Left colon (tissue), 2 donors: ENCODE measurements at regions not wholly inside any gene's neighbourhood (a gene's known extent, or its start where the extent isn't known, plus 50 kb on each side); places are given as distances from the start of the nearest gene placed in this dataset.
"Not testable (repeated sequence)": the region's sequence is repeated elsewhere in the genome, so short reads cannot be mapped to it uniquely, and the experiment has no call there.

Experiments
- ATAC-seq: fragments of 200-7000 bp; cut with Tn5 transposase; one replicate; pipeline ENCODE4 v1.9.1; 2020; ENCODE audit warnings: mild to moderate bottlenecking, moderate library complexity
- DNase-seq, 2 donors: peaks; one replicate each; pipeline ENCODE4 v3.0.0-alpha.2; 2020
- intact Hi-C, 2 donors: fragments of 100-400 bp; cut with DNase I in 1 of 2; cut with micrococcal nuclease in 1 of 2; formaldehyde crosslinking; loops; one replicate each; pipeline versions ENCODE4 v1.11.2 to v1.14.0; 2022; cut with DNase I, micrococcal nuclease
- donor health status: DM: no; HTN: no; CAD: no.
- donor health status: DM: yes; HTN: yes; CAD: no.

GRCh38 chr6:150753371-150754064 lies 112.0 kb upstream of the MTHFD1L start:
- no peak for ATAC-seq
- no peak for DNase-seq
- intact Hi-C loops = no loop called here

DNA sequence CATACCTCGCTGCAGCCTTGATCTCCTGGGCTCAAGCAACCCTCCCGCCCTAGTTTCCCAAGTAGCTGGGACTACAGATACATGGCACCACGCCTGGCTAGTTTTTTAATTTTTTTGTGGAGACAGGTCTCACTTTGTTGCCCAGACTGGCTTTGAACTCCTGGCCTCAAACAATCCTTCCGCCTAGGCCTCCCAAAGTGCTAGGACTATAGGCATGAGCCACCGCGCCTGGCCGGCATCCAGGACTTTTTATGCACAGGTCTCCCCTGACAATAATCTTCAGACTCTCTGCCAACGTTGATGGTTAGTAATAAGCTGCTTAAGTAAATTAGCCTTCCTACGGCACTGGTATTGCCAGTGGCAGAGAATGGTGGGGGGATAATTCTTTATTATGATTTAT lies 110.5 kb upstream of the MTHFD1L start:
- intact Hi-C loops = no loop called here
- DNase-seq (no peak), ATAC-seq (no peak)

DNA sequence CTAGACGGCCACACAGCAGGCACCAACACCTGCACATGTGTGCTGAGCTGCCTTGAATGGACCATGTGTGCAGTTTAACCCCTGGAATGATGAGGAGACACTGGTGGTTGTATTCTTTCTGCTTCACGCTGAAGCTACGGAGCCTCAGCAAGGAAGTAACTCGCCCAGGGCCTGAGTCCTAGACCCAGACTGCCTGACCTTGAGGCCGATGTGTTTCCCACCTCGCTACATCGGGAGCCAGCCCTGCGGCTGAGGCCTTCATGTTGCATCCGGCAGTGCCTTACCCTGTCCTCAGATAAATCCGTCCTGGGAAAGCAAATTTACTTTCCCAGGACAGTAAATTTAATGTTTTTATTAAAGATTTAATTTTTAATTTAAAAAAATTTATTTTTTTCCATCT lies 110.0 kb upstream of the MTHFD1L start:
- ATAC-seq (no peak), DNase-seq (no peak)
- intact Hi-C loops = no loop called here

DNA sequence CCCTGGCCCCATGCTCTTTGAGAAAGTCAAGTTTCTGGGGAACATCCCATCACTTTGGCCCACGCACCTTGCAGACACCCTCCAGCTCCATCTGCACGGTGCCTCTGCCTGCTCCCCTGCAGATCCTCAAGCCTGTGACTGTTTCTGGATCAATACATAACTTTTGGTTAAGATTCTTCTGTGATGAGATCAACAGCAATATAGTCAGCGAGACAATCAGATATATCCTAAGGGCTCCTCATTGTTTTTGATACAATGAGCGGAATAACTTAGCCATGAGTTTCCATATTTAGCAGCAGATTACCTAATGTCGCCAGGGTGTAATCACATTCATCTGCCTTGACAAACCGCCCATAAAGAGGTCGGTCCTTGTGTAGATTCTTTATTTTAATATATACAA lies 109.3 kb upstream of the MTHFD1L start:
- no peak for ATAC-seq
- DNase-seq = no peak
- intact Hi-C loops = no loop called here

DNA sequence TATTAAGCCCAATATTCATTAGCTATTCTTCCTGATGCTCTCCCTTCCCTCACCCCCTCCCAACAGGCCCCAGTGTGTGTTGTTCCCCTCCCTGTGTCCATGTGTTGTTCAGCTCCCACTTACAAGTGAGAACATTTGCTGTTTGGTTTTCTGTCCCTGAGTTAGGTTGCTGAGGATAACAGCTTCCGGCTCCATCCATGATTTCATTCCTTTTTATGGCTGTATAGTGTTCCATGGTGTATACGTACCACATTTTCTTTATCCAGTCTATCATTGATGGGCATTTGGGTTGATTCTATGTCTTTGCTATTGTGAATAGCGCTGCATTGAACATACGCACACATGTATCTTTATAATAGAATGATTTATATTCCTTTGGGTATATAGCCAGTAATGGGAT lies 107.7 kb upstream of the MTHFD1L start:
- ATAC-seq, intact Hi-C loops: not testable (repeated sequence)

GRCh38 chr6:150759483-150759882 lies 106.0 kb upstream of the MTHFD1L start:
- no peak for DNase-seq
- intact Hi-C loops = no loop called here
- ATAC-seq = peak; percentile 32

More for the DNA sequence above, 107.7 kb upstream of the MTHFD1L start:
- DNase-seq = not testable (repeated sequence)

- DNase-seq (no peak), ATAC-seq (no peak)
- intact Hi-C loops = no loop called here
These were observed 103.7 kb upstream of the MTHFD1L start for GRCh38 chr6:150761771-150762170.

- intact Hi-C loops = no loop called here
- DNase-seq (no peak), ATAC-seq (peak; percentile 48)
These were observed 101.0 kb upstream of the MTHFD1L start for GRCh38 chr6:150764334-150765066.

DNA sequence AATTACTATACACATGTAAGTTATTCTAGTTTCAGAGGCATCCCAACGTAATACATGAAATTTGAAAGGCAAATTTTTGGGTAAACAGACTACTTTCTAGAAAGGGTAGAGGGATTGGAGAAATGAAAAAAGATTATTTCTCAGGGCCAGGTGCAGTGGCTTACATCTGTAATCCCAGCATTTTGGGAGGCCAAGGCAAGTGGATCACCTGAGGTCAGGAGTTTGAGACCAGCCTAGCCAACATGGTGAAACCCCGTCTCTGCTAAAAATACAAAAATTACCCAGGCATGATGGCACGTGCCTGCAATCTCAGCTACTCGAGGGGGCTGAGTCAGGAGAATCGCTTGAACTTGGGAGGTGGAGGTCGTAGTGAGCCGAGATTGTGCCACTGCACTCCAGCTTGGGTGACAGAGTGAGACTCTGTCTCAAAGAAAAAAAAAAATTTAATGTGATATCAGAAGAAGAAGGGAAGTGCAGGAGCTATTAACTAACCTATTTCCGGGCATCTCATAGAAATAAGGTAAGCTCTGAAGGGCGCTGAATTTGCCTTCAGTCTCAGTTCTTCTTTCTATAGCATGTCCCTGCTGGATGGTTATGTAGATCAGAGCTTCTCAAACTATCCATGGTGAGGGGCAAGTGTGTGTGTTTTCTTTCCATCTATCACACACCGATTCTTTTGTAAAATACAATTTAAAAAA lies 100.3 kb upstream of the MTHFD1L start:
- intact Hi-C loops = no loop called here
- ATAC-seq (no peak), DNase-seq (no peak)

DNA sequence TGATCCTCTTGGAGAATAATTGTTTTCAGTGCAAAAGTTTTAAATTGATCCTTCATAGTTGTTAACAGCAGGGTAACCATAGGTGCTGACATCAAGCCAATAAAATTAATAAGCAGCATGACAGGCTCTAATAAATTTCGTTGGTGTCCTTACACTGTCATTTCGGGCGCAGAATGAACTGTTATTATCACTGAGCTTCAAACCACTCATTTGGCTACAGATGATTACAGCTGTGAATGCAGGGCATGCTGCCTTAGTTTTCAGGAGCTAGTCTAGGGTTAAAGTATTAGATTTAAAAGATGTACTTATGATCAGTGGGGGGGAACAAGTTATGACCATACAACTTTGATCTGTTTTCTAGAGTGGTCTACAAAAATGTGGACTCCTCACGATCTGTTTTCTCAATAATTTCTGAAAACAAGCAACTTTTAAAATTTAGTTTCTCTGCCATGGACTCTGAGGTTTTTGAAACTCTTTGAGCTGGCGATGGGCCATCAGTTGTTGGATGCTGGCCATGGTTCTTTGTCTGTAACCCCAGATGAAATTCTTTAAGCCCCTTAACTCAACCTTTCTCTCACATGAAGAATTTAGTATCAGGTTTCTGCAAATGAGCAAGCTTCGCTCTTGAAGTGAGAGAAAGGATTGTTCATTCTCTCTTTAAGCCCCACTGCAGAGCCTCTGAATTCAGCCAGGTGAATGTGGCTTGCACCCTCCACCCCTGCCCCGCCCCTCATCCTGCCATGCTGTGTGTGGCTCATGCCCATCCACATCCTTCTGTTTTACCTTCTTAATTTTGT lies 99.1 kb upstream of the MTHFD1L start:
- ATAC-seq (no peak), DNase-seq (no peak)
- intact Hi-C loops = no loop called here

DNA sequence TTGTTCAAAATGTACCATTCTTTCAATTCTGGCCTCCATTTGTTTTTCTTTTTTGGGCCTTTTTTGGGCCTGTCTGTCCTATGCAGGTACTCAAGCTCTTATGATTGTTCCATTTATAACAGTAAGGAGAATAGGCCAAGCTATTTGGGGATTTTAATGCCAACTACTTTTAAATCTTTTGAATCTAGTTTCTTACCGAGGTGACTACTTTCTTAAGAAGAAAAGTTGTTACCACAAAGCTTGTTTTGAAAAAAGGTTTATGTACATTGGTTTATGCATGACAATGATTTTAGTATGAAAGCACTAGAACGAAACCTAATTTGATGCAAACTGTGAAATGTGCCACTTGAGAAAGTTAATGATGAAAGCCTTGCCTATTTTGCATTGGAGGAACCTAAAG lies 98.3 kb upstream of the MTHFD1L start:
- intact Hi-C loops = no loop called here
- DNase-seq = no peak
- no peak for ATAC-seq

DNA sequence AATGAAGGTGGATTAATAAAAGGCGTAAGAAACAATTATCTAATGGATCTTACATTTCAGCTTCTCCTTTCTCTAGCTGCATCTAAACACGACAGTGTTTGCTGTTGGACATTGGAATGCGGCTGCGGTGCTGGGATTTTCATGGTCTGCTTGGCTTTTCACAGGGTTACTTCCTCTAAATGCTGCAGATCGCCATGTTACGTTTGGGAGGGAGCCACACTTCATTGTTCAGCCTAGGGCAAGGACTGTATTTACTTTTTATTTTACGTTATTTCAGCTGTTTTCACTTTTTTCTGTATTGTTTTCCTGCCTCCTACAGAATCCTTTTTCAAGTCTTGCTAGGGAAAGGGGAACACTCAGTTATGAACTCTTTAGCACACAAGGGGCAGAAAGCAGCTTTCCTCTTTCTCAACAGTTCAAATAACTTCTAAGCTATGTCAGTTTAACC lies 97.9 kb upstream of the MTHFD1L start:
- intact Hi-C loops = no loop called here
- ATAC-seq (no peak), DNase-seq (no peak)

GRCh38 chr6:150770637-150771036 lies 94.9 kb upstream of the MTHFD1L start:
- intact Hi-C loops = no loop called here
- DNase-seq (no peak), ATAC-seq (no peak)

- ATAC-seq (no peak), DNase-seq (no peak)
- intact Hi-C loops = no loop called here
These were observed 91.5 kb upstream of the MTHFD1L start for GRCh38 chr6:150773969-150774368.

- intact Hi-C loops = no loop called here
- DNase-seq = no peak
- no peak for ATAC-seq
These were observed 89.9 kb upstream of the MTHFD1L start for GRCh38 chr6:150775415-150776203.

DNA sequence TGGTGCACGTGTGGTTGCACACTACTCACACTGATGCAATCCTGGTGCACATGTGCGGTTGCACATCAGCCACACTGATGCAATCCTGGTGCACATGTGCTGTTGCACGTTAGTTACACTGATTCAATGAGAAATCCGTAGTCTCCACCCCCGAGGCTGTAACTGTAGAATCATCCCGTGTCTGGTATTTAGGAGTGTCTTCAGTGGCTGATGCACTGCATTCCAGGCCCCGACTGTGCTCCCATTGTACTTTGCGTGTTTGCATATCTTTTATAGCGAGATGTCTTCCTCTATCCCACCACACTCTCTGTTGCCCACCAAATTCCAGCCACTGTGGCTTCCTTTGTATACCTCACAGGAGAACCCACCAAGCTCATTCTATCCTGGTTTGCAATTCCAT lies 87.8 kb upstream of the MTHFD1L start:
- DNase-seq (no peak), ATAC-seq (no peak)
- intact Hi-C loops = no loop called here

DNA sequence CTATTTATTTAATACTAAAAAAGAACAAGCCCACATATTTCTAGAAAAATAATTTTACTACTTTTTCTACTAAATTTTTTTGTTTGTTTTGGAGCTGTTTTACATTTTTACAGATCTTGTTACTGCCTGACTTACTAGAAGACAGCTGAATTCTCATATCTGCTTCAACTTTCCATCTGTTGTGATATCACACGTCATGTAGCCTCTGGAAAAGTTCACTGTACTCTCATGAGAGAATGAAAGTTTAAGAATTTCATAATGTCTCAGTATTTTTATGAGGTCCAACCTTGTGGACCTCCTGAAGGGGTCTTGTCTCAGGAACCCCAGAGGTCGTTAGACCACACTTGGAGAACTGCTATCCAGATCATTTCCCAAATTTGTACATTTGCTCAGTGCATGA lies 81.7 kb upstream of the MTHFD1L start:
- intact Hi-C loops = no loop called here
- ATAC-seq (no peak), DNase-seq (no peak)

GRCh38 chr6:150787429-150787828 lies 78.1 kb upstream of the MTHFD1L start:
- DNase-seq = no peak
- ATAC-seq = no peak
- intact Hi-C loops = no loop called here

DNA sequence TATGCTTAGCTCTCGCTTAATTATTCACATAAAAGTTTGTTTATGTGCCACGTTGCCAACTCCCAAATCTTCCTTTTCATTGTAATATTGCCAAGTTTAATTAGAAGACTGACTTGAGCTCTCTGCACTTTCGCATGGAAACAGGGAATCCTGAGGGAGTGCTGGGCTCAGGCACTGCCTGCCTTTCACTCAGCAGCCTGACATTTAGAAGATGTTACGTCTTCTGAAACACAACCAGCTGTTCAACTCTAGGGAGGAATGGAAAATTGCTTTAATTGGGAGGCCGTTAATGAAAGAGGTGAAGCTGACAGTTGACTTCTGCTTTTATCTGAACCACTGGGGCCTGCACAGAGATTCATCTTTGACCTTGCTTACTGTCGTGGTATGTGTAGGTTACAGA lies 77.4 kb upstream of the MTHFD1L start:
- ATAC-seq (no peak), DNase-seq (no peak)

More for the DNA sequence above, 77.4 kb upstream of the MTHFD1L start:
- intact Hi-C loops = no loop called here
